OCI-LY1 (cell line): ENCODE measurements at regions not wholly inside any gene's neighbourhood (a gene's known extent, or its start where the extent isn't known, plus 50 kb on each side); places are given as distances from the start of the nearest gene placed in this dataset.

Source experiments
- CTCF ChIP-seq: fragments of 200-600 bp; sonication (generic), shearing (Covaris generic); IDR thresholded peaks from 2 replicates; pipeline ENCODE4 v1.5.1; 2017; ENCODE audit warnings: mild to moderate bottlenecking, antibody characterized with exemption, low read length, moderate library complexity, mixed read lengths
- EZH2 ChIP-seq: fragments of 200-600 bp; sonication (generic), shearing (Covaris generic); IDR thresholded peaks from 2 replicates; pipeline ENCODE4 v1.8.0; 2017; ENCODE audit warnings: borderline replicate concordance, mixed run types, mild to moderate bottlenecking, antibody characterized with exemption, low read length, moderate library complexity, mixed read lengths

- TF ChIP-seq CTCF (no peak), EZH2 (no peak)
These were observed 117.8 kb upstream of the NOCT start for GRCh38 chr4:138897811-138898226.
